ENCODE measurements at regions not wholly inside any gene's neighbourhood (a gene's known extent, or its start where the extent isn't known, plus 50 kb on each side); places are given as distances from the start of the nearest gene placed in this dataset.

DNA sequence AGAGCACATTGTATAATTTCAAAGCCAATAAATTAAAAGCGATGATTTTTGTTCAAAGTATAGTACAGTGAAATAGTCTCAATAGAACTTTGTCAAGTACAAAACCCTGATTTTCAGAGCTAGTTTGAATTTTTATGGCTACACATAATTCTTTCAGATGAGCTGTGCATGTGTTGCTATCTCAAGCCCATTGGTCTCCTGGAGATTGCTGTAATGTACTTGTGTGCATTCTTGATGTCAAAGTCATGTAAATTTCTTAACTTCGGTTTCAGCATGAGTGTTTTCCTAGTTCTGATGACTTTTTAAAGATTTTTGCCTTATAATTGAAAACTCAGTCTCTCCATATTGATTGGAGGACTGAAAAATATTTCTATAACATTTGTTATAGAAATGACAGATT, 200.8 kb downstream of the CEP135 start:
- H3K27ac ChIP-seq (ENCODE audit: insufficient read length, low read depth, low read length): no peak overlapping the region
- peaks cover 16 to 25% of the 10 kb centered on the region in 2 experiments for H3K4me1 Mint-ChIP-seq
- H3K23me2 ChIP-seq (ENCODE audit: insufficient read length, low read depth, low read length, poor library complexity, severe bottlenecking): no peaks in the 10 kb centered on the region
- H3K79me2 ChIP-seq (ENCODE audit: insufficient read depth, low read length): no peaks in the 10 kb centered on the region
- no peaks in the 10 kb centered on the region for H3K9me3 Mint-ChIP-seq
- H3K23ac ChIP-seq (ENCODE audit: insufficient read length, low read depth, low read length): no peak overlapping the region
- no peak overlapping the region for H3K27ac Mint-ChIP-seq
- H4K20me1 ChIP-seq (ENCODE audit: control insufficient read depth, insufficient read depth, insufficient read length): no peaks in the 10 kb centered on the region
- H3T11ph ChIP-seq (ENCODE audit: low read length): no peak overlapping the region
- DNase-seq: no peak
- no peak overlapping the region for H3K56ac ChIP-seq (ENCODE audit: insufficient read length, low read depth, low read length)
- peaks cover 2% of the 10 kb centered on the region; the same call in 1 of the 2 replicates for H3K4me1 ChIP-seq (ENCODE audit: insufficient read depth, low read length)
- H2AK5ac ChIP-seq (ENCODE audit: insufficient read length, low read length): no peak overlapping the region
- no peak overlapping the region for H3K4me3 Mint-ChIP-seq
- no peak overlapping the region for H2AFZ ChIP-seq (ENCODE audit: low read length)
- no peaks in the 10 kb centered on the region for H3K27me3 Mint-ChIP-seq (ENCODE audit: low read depth)
- H3K4ac ChIP-seq (ENCODE audit: low read depth, low read length): no peak overlapping the region
- H3K9ac ChIP-seq (ENCODE audit: extremely low read depth, insufficient read length, low read length): no peak overlapping the region
- no CpG with 5 or more reads among the region's 2 CpGs for WGBS (ENCODE audit: extremely low coverage, insufficient read length, low lambda C conversion rate)
- H3K36me3 Mint-ChIP-seq (ENCODE audit: insufficient read depth in 1 of 3, low read depth in 3 of 3): no peaks in the 10 kb centered on the region
- no peaks in the 10 kb centered on the region for H3K9me3 ChIP-seq (ENCODE audit: control insufficient read depth, low read depth, low read length)
- H3K4me2 ChIP-seq (ENCODE audit: insufficient read depth, insufficient read length, low read length): no peak overlapping the region
- no peak overlapping the region for H4K8ac ChIP-seq (replicated peaks; ENCODE audit: insufficient read length, low read depth, low read length)
- H3K79me1 ChIP-seq (ENCODE audit: insufficient read depth, low read depth, low read length, poor library complexity, severe bottlenecking): no peaks in the 10 kb centered on the region
- H2BK20ac ChIP-seq (ENCODE audit: low read depth, low read length, poor library complexity, severe bottlenecking): no peak overlapping the region
- no peak overlapping the region for H2BK12ac ChIP-seq (ENCODE audit: insufficient read length, low read depth, low read length)
- no peak overlapping the region for H2BK120ac ChIP-seq (ENCODE audit: low read depth, low read length, poor library complexity, severe bottlenecking)
- H4K91ac ChIP-seq (ENCODE audit: insufficient read length, low read depth, low read length): no peak overlapping the region
- H2BK15ac ChIP-seq (ENCODE audit: low read depth, low read length): no peak overlapping the region
- no peak overlapping the region for H4K5ac ChIP-seq (ENCODE audit: insufficient read length, low read depth, low read length)
- H3K18ac ChIP-seq (ENCODE audit: insufficient read length, low read depth, low read length): no peak overlapping the region
- TF ChIP-seq, protein P1, sequence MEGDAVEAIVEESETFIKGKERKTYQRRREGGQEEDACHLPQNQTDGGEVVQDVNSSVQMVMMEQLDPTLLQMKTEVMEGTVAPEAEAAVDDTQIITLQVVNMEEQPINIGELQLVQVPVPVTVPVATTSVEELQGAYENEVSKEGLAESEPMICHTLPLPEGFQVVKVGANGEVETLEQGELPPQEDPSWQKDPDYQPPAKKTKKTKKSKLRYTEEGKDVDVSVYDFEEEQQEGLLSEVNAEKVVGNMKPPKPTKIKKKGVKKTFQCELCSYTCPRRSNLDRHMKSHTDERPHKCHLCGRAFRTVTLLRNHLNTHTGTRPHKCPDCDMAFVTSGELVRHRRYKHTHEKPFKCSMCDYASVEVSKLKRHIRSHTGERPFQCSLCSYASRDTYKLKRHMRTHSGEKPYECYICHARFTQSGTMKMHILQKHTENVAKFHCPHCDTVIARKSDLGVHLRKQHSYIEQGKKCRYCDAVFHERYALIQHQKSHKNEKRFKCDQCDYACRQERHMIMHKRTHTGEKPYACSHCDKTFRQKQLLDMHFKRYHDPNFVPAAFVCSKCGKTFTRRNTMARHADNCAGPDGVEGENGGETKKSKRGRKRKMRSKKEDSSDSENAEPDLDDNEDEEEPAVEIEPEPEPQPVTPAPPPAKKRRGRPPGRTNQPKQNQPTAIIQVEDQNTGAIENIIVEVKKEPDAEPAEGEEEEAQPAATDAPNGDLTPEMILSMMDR (conservative IDR thresholded peaks at IDR 0.05): no peak
- H2BK5ac ChIP-seq (ENCODE audit: insufficient read length, low read length): no peak overlapping the region
- no peak overlapping the region for H3K14ac ChIP-seq (ENCODE audit: insufficient read depth, low read length)
- H3K27me3 ChIP-seq (ENCODE audit: insufficient read depth, low read length): no peaks in the 10 kb centered on the region

Data from H9 (cell line).